Fibroblast of lung (primary cell): ENCODE measurements at regions not wholly inside any gene's neighbourhood (a gene's known extent, or its start where the extent isn't known, plus 50 kb on each side); places are given as distances from the start of the nearest gene placed in this dataset.

Source experiments
- DNase-seq, 2 donors: peaks; one replicate each; pipeline versions ENCODE4 v3.0.0 to v3.0.0-alpha.2; 2010; ENCODE audit warnings: low read depth in 2 of 2
- H2AFZ ChIP-seq: 2 replicates; pipeline ENCODE4 v1.5.1; 2012; ENCODE audit warnings: low read length, control low read depth, inconsistent platforms
- H3K27ac ChIP-seq: 2 replicates; pipeline ENCODE4 v1.5.1; 2011; ENCODE audit warnings: low read length, control low read depth; ENCODE audit not compliant: insufficient read depth
- H3K27me3 ChIP-seq: 2 replicates; pipeline ENCODE4 v1.5.1; 2011; ENCODE audit warnings: mild to moderate bottlenecking, low read length; ENCODE audit not compliant: control insufficient read depth, insufficient read depth
- H3K36me3 ChIP-seq: 2 replicates; pipeline ENCODE4 v1.5.1; 2011; ENCODE audit warnings: low read length; ENCODE audit not compliant: control insufficient read depth, insufficient read depth
- H3K4me1 ChIP-seq: 2 replicates; pipeline ENCODE4 v1.5.1; 2011; ENCODE audit warnings: low read length; ENCODE audit not compliant: control insufficient read depth, insufficient read depth; ENCODE audit errors: extremely low read depth
- H3K4me2 ChIP-seq: 2 replicates; pipeline ENCODE4 v1.5.1; 2011; ENCODE audit warnings: low read length, control low read depth; ENCODE audit not compliant: insufficient read depth; ENCODE audit errors: extremely low read depth
- H3K4me3 ChIP-seq, 4 experiments: fragments of 200-600 bp in 1 of 4; sonication (generic) in 1 of 4; replicated peaks in 1 of 4; 2 replicates each; pipeline ENCODE4 v1.5.1; 2011 to 2016; ENCODE audit warnings: low read length in 4 of 4, low read depth in 3 of 4, mild to moderate bottlenecking in 3 of 4, control low read depth in 2 of 4, inconsistent platforms in 1 of 4, mixed read lengths in 1 of 4; ENCODE audit not compliant: insufficient read depth in 1 of 4; ENCODE audit errors: control extremely low read depth in 1 of 4
- H3K79me2 ChIP-seq: 2 replicates; pipeline ENCODE4 v1.5.1; 2012; ENCODE audit warnings: mild to moderate bottlenecking, low read length, inconsistent platforms; ENCODE audit not compliant: control insufficient read depth, insufficient read depth
- H3K9ac ChIP-seq: 2 replicates; pipeline ENCODE4 v1.5.1; 2011; ENCODE audit warnings: mild to moderate bottlenecking, low read length, control low read depth; ENCODE audit not compliant: insufficient read depth
- H3K9me3 ChIP-seq: 2 replicates; pipeline ENCODE4 v1.5.1; 2012; ENCODE audit warnings: low read depth, low read length; ENCODE audit not compliant: control insufficient read depth, insufficient read depth
- H4K20me1 ChIP-seq: 2 replicates; pipeline ENCODE4 v1.5.1; 2011; ENCODE audit warnings: low read length; ENCODE audit not compliant: control insufficient read depth, insufficient read depth; ENCODE audit errors: extremely low read depth
- EZH2 ChIP-seq: IDR thresholded peaks from 2 replicates; pipeline ENCODE4 v1.5.1; 2012; ENCODE audit warnings: low read length, control low read depth, mild to moderate bottlenecking; ENCODE audit errors: missing control alignments
- TF ChIP-seq, protein P1 (sequence below), 2 donors: IDR thresholded peaks in 1 of 2; conservative IDR thresholded peaks in 1 of 2; 1 replicate in 1 of 2; 2 replicates in 1 of 2; pipeline ENCODE4 v1.5.1; 2011 to 2012; ENCODE audit warnings: low read length in 2 of 2, control low read depth in 1 of 2, inconsistent platforms in 1 of 2, low read depth in 1 of 2, mild to moderate bottlenecking in 1 of 2

DNA sequence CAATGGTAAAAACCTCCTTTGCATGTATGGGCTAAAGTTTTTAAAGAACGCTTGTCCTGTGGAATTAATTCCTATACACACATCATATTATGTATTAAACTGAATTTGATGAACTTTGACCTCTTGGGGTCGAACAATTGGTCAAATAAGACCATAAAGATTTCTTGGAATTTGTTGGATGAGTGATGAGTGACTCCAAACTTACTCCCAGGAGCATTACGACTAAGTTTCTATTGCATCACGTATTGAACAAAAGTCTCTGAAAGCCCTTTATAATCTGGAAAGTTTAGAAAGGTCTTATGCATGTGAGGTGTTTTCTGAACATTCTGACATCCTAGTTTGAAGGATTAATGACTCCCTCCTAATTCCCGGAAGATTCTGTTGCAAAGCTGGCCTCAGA is 126.9 kb upstream of the BMP5 start:
- Histone ChIP-seq H3K9ac (no peak overlapping the region), H3K9me3 (no peaks in the 10 kb centered on the region), H3K4me3 (no peak overlapping the region), H3K27me3 (no peaks in the 10 kb centered on the region), H3K36me3 (no peaks in the 10 kb centered on the region), H3K27ac (no peak overlapping the region), H3K4me2 (no peak overlapping the region), H3K79me2 (no peaks in the 10 kb centered on the region), H4K20me1 (no peaks in the 10 kb centered on the region), H3K4me1 (no peaks in the 10 kb centered on the region), H2AFZ (no peak overlapping the region)
- peak in 1 of 2 donors; percentile 20 for DNase-seq
- TF ChIP-seq, protein P1, sequence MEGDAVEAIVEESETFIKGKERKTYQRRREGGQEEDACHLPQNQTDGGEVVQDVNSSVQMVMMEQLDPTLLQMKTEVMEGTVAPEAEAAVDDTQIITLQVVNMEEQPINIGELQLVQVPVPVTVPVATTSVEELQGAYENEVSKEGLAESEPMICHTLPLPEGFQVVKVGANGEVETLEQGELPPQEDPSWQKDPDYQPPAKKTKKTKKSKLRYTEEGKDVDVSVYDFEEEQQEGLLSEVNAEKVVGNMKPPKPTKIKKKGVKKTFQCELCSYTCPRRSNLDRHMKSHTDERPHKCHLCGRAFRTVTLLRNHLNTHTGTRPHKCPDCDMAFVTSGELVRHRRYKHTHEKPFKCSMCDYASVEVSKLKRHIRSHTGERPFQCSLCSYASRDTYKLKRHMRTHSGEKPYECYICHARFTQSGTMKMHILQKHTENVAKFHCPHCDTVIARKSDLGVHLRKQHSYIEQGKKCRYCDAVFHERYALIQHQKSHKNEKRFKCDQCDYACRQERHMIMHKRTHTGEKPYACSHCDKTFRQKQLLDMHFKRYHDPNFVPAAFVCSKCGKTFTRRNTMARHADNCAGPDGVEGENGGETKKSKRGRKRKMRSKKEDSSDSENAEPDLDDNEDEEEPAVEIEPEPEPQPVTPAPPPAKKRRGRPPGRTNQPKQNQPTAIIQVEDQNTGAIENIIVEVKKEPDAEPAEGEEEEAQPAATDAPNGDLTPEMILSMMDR (conservative IDR thresholded peaks at IDR 0.05 in 1 of 2, IDR thresholded peaks at IDR 0.05 in 1 of 2; ENCODE audit: low read depth in 1 of 2, low read length in 2 of 2) = no peak
- TF ChIP-seq EZH2 = no peak

DNA sequence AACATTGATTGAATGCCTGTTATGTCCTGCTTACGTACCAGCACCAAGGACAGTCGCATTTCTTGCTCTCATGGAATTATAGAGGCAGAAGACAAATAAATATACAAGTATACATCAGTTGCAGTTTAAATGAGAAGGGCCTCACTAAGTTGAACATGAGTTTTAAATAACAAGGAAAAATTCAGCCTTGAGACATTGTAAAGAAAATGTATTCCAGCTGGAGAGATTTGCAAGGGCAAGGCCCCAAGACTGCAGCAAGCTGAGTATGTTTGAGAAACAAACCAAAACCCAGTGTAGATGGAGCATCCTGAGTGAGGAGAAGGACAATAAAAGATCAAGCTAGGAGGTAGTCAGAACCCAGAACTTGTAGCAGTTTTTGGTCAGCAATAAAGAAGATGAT is 123.2 kb upstream of the BMP5 start:
- Histone ChIP-seq H2AFZ (no peak overlapping the region), H3K9ac (no peak overlapping the region), H3K27ac (no peak overlapping the region), H3K4me1 (no peaks in the 10 kb centered on the region), H3K79me2 (no peaks in the 10 kb centered on the region), H4K20me1 (no peaks in the 10 kb centered on the region), H3K27me3 (no peaks in the 10 kb centered on the region), H3K9me3 (no peaks in the 10 kb centered on the region), H3K4me2 (no peak overlapping the region), H3K4me3 (no peak overlapping the region), H3K36me3 (no peaks in the 10 kb centered on the region)
- peak in 1 of 2 donors; percentile 6 for DNase-seq
- TF ChIP-seq, protein P1 (conservative IDR thresholded peaks at IDR 0.05 in 1 of 2, IDR thresholded peaks at IDR 0.05 in 1 of 2; ENCODE audit: low read depth in 1 of 2, low read length in 2 of 2) = no peak
- TF ChIP-seq EZH2 = no peak

DNA sequence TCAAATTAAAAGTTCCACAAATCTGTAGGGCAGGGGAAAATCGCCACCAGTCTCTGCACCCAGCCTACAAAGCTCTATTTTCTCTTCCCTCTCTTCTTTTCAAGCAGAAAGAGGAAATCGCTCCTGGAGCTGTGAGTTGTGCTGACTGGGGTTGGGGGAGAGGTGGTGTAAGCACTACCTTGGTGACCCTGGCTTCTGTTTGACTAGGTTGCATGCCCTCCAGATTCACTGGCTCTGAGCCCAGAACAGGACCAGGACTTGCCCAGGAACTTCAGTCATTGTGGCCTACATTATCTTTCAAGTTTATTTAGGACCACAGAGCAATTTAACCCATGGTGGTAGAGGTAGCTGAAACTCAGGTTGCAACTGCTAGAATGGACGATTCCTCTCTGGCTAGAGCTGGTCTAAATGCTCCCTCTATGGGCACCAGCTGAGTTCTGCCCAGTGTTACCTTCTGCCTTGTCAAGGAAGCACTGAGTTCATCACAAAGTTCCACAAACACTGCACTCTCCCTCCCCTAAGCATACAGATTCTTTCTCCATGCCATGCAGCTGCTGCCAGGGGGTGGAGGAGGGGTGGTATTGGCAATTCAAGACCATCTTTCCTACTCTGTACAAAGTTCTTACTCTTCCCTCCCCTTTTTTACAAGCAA is 122.0 kb upstream of the BMP5 start:
- DNase-seq = no peak
- TF ChIP-seq EZH2 = no peak
- TF ChIP-seq, protein P1 (conservative IDR thresholded peaks at IDR 0.05 in 1 of 2, IDR thresholded peaks at IDR 0.05 in 1 of 2; ENCODE audit: low read depth in 1 of 2, low read length in 2 of 2) = no peak
- Histone ChIP-seq H4K20me1 (no peaks in the 10 kb centered on the region), H3K79me2 (no peaks in the 10 kb centered on the region), H3K36me3 (no peaks in the 10 kb centered on the region), H3K27me3 (no peaks in the 10 kb centered on the region), H3K4me2 (no peak overlapping the region), H3K4me1 (no peaks in the 10 kb centered on the region), H3K4me3 (no peak overlapping the region), H3K9ac (no peak overlapping the region), H2AFZ (no peak overlapping the region), H3K9me3 (no peaks in the 10 kb centered on the region), H3K27ac (no peak overlapping the region)
